ENCODE measurements at regions not wholly inside any gene's neighbourhood (a gene's known extent, or its start where the extent isn't known, plus 50 kb on each side); places are given as distances from the start of the nearest gene placed in this dataset.
"Not testable (repeated sequence)": the region's sequence is repeated elsewhere in the genome, so short reads cannot be mapped to it uniquely, and the experiment has no call there.

DNA sequence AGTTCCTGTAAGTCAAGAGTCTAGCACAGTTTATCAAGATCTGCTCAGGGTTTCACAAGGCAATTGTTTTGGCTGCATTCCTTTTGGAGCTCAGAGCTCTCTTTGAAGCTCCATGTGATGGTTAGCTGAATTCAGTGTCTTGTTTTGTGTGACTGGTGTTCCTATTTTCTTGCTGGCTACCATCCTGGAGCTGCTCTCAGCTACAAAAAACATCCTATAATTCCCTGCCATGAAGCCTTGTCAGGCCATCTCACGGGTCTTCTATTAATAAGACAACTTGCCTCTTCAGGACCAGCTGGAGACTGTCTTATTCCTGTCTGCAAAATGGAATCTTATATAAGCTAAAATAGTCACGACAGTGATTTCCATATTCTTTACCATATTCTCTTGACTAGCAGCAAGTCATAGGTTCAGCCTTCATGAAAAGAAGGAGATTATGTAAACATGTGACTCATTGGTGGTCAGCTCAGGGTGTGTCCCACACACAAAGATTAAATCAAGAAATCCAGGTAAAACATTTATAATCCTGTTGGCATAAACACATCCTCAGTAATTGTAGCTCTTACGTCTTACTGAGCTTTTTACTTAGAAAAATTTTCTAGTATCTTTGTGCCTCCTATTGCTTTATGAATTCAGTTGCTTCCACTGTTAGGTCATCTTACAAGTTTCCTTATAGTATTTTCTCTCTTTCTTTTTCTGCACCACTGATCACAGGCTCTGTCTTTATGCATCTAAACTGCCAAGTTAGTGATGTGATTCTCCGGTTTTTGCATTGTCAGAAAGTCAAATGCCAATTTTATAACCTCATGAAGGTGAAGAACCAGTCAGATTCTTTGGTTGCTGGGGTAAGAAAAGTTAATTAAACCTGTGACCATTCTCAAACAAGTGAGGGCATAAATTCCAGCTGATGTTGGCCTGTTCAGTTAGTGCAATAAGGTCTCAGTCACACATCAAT is 378.5 kb upstream of the MGAT4C start:
- no peak for DNase-seq

DNA sequence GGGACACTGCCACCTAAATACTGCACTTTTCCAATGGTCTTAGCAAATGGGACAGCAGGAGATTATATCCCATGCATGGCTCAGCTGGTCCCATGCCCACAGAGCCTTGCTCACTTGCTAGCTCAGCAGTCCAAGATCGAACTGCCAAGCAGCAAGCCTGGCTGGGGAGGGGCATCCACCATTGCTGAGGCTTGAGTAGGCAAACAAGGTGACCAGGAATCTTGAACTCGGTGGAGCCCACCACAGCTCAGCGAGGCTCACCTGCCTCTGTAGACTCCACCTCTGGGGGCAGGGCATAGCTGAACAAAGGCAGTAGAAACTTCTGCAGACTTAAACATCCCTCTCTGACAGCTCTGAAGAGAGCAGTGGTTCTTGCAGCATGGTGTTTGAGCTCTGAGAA is 370.8 kb upstream of the MGAT4C start:
- no peak for DNase-seq

DNA sequence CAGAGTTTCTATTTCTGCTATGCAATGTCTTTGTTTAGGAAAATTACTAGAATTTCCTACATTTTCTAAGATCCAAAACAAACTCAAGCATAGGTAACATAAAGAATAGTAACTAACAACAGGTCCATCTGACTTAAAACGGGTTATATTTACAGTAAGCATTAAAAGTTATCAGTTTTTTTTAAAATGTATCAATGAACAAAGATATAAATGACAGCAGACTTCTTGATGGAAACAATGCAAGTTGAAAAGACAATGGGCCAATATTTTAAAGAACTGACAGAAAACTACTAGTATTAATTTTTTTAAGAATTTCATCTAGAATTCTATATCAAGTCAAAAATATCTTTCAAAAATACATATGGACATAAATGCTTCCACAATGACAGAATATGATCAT is 367.1 kb upstream of the MGAT4C start:
- no peak for DNase-seq

DNA sequence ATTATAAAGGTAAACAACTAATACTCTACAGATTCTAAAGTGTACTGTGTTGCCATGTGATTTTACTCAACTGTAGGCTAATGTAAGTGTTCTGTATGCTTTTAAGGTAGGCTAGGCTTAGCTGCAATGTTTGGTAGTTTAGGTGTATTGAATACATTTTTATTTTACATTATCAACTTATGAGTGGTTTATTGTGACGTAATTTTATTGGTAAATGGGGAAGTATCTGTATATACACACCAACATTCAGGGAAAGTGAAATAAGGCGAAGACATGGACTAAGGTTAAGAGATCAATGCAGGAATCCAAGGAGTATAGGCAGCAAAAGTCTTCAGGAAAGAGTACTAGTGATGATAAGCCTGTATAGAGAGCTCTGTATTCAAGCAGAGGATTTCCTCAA is 365.8 kb upstream of the MGAT4C start:
- DNase-seq, result no peak

DNA sequence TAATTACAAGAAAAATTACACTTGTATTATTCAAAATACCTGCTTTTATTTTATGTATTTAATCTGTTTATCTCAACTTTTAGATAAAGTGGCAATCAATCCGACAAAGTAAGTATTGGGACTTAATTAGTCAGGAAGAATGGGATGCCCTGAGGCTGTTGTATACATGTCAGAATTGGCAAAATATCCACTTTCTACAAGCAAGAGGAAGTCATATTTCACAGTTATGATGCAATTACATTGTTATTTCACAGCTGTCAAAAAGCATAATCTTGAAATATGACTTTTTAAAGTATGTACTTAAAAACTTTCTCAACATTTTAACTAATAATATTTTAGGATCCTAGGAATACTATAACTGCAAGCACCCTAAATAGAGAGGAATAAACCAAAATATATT is 357.1 kb upstream of the MGAT4C start:
- no peak for DNase-seq

DNA sequence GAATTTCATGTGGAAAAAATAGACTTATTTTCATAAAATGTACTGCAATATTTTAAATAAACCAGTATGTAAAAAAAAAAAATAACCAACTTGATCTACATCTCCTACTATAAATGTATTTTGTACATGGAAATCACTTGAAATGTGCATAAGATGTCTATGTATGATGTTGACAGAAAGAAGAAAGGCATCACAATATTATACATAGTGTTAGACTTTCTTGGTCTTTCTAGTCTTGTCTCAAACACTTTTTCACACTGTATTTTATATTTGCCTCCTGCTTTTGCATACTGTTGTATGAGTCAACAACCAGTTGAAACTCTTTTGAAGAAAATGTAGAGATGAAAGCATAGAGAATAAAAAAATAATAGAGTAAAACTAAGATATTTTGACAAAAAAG is 352.4 kb upstream of the MGAT4C start:
- DNase-seq, result no peak

DNA sequence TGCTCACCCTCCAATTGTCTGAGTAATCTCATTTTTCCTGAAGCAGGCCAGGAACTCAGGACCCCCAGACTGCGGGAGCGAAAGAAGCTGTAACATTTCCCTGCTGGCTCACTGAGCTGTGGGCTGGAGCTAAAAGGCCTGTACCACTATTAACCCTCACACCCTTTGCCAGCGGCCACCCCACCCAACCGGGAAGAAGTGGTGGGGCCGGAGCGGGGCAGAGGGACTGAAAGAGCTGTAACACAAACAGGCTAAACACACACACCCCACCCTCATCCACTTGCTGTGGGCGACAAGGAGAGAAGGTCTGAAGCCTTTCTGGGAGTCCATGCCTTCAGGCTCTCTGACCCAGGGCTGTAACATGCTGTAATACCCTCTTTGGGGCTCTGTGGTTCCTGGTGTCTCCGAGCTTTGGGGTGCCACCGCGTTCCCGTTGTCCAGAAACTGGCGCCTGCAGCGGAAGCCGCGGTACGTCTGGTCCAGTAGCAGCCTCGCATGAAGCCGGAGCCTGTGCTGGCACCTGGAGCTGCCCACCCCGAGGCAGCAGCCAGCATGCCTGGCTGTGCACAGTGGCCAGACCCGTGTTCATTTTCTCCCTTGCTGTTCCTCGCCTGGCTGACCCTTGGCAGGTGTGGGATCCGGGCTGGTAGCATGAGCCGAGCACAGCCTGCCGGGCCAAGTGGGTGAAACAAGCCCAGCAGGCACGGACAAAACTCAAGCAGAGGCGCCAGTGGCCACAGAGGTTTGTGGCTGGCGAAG is 345.5 kb upstream of the MGAT4C start:
- no peak for DNase-seq

DNA sequence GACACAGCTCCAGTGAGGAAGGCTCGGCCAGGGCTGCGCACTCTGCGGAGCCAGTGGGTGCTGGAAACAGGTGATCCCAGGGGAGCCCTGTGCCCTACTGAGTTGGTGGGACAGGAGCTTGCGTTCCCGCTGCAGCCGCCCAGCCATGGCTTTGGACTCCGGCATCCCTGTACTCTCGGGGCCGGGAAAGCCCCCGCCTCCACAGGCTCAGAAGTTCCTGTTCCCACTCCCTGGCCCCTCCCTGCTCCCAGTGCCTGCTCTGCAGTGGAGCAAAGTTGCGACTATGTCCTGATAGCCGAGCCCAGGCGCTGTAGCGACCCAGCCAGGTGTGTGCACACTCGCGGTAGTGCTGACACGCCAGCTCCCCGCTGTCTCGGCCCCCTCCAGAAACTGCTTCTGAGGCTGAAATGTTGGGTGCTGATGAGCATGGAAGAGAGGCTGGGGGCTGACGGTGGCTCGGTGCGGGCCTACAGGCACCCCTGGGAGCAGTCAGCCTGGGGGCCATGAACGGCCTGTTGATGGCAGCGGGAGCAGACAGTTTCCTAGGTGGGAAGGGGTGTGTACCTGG is 344.6 kb upstream of the MGAT4C start:
- no peak for DNase-seq

DNA sequence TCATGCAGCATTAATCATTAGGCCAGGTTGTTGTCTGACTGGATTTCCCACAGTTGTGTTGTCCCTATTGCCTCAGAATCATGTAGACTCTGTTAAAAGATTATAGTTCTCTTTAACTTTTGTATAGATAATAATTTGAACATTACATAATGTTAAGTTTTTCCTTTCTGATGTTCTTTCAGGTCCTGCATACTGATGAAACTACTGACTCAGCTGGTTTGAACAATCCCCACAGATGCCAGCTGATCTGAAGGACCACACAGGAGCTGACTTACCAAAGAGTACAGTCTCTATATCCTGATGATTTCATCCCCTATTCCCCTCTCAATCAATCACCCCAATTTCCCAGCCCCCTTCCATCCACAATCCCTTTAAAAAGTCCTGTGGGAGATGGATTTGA is 341.2 kb upstream of the MGAT4C start:
- no peak for DNase-seq

DNA sequence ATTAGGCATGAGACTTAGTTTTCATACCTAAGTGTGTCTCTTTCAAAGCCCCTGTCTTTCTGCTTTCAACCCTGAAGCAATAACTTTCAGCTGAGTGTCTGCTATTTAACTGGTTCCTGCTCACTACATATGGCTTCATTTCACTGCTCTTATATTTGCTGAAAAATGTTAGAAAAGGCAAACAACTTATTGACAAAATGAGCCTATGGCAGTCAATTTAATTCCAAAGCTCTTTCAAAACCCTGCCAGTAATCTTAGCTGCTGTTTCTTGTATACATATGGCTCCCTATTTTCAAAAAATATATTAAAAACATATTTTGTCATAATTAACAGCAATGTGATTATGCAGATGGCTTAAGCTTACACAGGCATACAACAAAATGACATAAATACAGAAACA is 334.1 kb upstream of the MGAT4C start:
- no peak for DNase-seq

DNA sequence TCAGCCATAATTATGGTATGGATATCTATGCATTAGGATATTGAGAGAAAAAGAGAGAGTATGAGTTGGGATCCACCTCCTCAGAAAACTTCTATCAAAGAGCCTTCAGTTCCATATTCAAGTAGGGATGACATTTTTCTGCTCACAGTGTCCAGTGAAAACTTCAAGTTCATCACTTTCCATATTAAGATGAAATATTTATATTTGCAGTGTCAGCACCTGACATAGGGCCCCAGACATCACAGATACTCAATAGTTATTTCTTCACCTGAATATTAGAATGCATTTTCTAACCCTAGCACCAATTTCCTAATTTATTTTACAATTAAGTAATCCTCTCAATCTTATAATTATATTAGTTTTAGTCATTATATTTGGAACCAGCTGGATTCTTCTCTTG is 318.0 kb upstream of the MGAT4C start:
- DNase-seq, result no peak

DNA sequence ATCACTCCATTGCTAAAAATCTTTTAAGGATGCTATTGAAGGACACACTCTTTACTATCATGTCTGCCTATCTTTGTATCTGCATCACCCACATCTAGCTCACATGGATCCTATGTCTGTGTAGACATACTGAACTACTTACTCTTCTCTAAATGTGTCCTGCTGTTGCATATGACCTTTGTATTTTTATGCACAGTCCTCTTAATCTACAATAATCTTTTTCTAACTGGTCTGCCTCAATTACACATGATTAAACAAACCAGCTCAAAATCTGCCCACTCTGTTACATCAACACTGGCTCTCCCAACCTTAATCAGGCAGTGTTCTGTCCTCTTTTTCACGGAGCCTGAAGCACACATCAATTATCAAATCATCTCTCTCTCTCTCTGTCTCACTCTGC is 316.3 kb upstream of the MGAT4C start:
- DNase-seq, result no peak

DNA sequence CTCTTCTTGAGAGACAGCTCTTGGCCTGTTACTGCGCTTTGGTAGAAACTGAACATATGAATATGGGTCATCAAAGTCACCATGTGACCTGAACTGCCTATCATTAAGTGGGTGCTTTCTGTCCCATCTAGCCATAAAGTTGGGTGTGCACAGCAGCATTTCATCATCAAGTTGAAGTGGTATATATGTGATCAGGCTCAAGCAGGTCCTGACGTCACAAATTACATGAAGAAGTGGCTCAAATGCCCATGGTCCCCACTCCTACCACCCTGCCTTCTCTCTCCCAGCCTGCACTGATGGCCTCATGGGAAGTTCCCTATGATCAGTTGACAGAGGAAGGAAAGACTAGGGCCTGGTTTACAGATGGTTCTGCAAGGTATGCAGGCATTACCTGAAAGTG is 308.8 kb upstream of the MGAT4C start:
- no peak for DNase-seq

DNA sequence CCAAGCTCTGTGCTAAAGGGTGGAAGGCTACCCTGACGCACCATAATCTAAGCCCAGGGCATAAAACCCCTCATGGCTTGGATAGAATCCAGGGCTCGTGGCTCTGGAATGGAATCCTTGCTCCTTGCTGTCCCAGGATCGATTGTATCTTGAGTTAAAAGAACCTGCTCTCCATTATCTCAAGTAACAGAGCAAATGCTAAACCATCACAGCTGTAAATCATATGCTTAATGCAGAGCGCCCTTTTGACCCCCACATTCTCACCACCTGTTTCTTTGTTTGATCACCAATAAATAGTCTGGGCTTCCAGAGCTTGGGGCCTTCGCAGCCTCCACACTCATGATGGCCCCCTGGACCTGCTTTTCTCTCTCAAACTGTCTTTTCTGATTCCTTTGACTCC is 299.3 kb upstream of the MGAT4C start:
- not testable (repeated sequence) for DNase-seq

DNA sequence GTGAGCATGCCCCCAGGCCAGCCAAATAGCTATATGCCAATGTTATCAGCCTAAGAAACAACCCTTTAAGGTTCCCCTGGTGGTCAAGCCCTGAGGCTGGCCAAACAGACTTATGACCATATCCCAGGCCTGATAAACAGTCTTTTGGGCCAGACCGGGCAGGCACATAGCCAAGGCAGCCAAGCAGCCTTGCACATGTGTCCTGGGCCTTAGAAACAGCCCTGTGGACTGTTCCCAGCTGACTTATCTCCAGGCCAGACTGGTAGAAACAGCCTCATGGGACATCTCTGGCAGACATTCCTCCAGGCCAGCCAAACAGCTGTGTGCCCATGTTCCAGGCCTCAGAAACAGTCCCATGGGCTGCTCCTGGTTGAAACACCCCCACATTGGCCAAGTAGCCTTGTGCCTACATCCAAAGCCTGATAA is 295.0 kb upstream of the MGAT4C start:
- no peak for DNase-seq

DNA sequence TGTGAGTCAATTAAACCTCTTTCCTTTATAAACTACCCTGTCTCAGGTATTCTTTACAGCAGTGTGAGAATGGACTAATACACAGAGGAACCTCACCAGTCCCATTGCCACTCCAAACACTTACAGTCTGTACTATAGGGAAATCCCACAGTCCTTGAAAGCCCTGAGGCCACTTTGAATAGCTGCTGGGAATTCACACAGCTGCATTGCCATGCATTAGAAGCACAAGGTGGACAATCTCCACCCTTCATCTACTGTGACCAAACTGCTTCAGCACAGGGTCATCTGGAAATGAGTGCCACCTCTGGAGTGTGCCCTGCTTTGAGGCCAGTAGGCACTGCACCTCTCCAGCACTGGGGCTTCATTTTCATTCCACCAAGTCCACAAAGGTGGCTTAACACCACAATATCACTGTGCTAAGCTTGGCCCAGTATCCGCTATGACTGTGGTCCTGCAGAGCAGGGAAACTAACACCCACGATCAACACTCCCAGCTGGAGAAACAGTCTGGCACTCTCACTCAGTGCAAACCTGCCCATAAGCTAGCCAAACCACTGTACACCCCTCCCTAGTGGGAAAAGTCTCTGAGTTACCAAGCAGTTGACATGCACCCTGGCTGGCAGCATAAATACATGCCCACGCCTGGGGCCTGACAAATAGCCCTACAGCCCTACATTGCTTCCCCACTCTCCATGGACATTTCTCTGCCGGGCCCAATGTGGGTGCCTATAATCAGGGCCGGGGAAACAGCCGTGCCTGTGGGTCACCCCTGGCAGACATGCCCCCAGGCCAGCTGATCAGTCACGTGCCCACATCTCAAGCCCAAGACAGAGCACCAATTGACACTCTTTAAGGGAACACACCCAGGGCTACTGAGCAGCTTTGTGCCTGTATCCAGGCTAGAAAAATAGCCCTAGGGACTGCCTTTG is 294.3 kb upstream of the MGAT4C start:
- no peak for DNase-seq

DNA sequence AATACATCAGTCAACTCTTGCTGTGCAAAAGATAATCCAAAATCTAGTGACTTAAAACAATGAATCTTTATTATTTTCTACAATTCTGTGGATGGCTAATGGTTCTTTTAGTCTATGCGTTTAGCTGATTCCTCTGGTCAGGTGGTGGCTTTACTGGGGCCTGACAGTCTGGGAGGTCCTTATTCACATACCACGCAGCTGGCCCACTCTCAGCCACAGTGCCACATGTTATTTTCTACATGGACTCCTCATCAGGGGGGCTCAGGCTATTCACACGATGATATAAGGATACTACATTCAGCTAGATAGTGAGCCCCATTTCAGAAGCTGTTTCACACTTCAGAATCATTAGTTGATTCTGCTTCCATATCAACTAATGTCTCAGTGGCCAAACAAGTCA is 287.5 kb upstream of the MGAT4C start:
- DNase-seq, result no peak

DNA sequence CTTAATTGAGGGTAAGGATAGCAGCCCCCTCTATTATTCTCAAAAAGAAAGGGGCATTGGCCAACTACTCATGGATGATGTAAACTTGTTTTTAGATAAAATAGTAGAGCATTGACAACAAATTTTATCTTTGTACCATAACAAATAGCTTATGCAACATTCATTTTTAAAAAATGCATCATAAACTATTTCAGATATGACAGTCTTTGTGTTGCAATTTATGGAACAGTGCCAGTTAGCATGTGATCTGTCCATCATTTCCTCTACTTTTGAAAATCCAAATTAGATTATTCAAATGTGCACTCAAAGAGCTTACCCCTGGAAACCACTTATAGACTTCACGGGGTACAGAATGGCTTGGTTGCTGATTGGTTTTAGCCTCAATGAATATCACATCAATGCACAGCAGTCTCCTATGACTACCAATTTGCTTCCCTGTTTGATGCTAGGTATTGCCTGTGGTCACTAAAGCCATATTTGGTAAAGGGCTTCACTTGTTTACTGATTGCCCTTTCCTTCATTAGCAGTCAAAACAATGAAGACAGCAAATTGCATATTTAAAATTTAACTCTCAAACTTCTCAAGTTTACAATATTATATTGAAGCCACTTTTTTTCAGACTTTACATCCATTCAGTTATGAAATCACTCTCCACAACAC is 274.9 kb upstream of the MGAT4C start:
- DNase-seq, result no peak

DNA sequence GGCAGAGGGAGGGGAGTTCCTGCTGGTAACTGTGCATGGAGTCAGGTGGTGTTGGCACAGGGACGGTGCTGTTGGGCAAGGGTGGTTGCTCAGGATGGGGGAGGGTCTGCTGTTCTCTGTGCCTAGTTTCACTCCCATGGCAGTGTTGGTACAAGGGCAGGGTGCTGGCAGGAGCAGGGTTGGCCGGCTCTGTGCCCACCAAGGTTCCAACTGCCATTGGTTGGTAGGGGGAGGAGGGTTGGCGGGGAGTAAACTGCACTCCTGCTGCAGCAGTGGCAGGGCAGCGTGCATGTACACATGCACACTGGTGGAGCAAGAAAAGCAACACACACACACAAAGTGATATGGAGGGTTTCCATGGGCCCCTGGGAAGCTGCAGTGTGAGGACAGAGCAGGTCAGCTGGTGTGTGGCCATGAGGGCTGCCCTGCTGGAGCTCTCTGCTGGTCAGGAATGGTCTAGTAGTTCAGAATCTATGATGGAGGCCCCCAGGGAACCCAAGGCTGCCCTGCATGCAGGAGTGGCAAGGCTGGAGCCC is 269.9 kb upstream of the MGAT4C start:
- DNase-seq, result no peak

DNA sequence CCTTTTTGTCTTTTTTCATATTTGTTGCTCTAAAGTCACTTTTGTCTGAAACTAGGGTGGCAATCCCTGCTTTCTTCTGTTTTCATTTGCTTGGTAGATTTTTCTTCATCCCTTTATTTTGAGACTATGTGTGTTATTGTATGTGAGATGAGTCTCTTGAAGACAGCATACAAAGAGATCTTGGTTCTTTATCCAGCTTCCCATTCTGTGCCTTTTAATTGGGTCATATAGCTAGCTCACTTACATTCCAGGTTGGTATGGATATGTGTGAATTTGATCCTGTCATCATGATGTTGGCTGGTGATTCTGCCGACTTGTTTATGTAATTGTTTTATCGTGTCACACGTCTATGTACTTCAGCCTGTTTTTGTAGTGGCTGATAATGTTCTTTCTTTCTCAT is 267.7 kb upstream of the MGAT4C start:
- no peak for DNase-seq

DNA sequence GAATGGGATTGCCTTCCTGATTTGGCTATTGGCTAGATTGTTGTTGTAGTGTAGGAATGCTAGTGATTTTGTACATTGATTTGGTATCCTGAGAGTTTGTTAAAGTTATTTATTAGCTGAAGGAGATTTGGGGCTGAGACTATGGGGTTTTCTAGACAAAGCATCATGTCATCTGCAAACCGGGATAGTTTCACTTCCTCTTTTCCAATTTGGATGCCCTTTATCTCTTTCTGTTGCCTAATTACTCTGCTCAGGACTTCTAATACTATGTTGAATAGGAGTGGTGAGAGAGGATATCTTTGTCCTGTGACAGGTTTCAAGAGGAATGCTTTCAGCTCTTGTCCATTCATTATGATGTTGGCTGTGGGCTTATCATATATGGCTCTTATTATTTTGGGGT is 265.7 kb upstream of the MGAT4C start:
- no peak for DNase-seq

DNA sequence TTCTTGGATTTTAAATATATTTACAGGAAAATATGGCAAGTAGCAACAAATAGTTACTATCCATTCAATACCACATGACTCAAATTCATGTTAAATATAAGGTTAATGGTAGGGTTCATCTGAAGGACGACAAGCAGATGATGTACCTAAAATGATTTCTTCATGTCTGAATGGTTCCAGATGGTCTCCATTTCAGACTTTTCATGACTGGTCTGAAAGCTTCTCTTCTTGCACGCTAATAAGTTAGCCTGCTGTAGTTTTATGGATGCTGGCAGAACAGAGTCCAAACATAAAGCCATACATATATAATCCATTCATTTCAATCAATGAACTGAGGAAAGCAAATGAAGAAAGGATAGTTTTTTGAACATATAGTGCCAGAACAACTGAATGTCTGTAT is 257.0 kb upstream of the MGAT4C start:
- DNase-seq, result no peak

All from suppressor macrophage treated with lipopolysaccharide for 4 hours (primary cell).